T-helper 1 cell treated with Interleukin-12 subunit alpha and Interleukin-12 subunit beta and Interleukin-4 antibody, amounts not matched to agents 30 μg/mL and 1 μg/mL, for 36 hours (primary cell): ENCODE measurements at regions not wholly inside any gene's neighbourhood (a gene's known extent, or its start where the extent isn't known, plus 50 kb on each side); places are given as distances from the start of the nearest gene placed in this dataset.

Source experiments
- H3K27ac Mint-ChIP-seq: one replicate; pipeline ENCODE4 v1.8.0; 2021; ENCODE audit warnings: mild to moderate bottlenecking, mixed read lengths
- H3K27me3 Mint-ChIP-seq: one replicate; pipeline ENCODE4 v1.8.0; 2021; ENCODE audit warnings: low read depth, mixed read lengths
- H3K36me3 Mint-ChIP-seq: one replicate; pipeline ENCODE4 v1.8.0; 2021; ENCODE audit warnings: low read depth, mixed read lengths
- H3K4me1 Mint-ChIP-seq: one replicate; pipeline ENCODE4 v1.8.0; 2021; ENCODE audit warnings: low read depth, mixed read lengths
- H3K4me3 Mint-ChIP-seq: one replicate; pipeline ENCODE4 v1.8.0; 2021; ENCODE audit warnings: mild to moderate bottlenecking, moderate library complexity, mixed read lengths
- H3K9me3 Mint-ChIP-seq: one replicate; pipeline ENCODE4 v1.8.0; 2021; ENCODE audit warnings: mixed read lengths

- Mint-ChIP-seq H3K27ac (no peak overlapping the region), H3K4me1 (peaks cover 9% of the 10 kb centered on the region), H3K27me3 (peaks cover 24% of the 10 kb centered on the region), H3K36me3 (no peaks in the 10 kb centered on the region), H3K9me3 (no peaks in the 10 kb centered on the region), H3K4me3 (no peak overlapping the region)
Measured at GRCh38 chr10:63866075-63866746, 345.0 kb downstream of the REEP3 start.

GRCh38 chr10:63866747-63867140, 345.5 kb downstream of the REEP3 start:
- Mint-ChIP-seq H3K27me3 (peaks cover 24% of the 10 kb centered on the region), H3K4me1 (peaks cover 9% of the 10 kb centered on the region), H3K36me3 (no peaks in the 10 kb centered on the region), H3K4me3 (no peak overlapping the region), H3K9me3 (no peaks in the 10 kb centered on the region), H3K27ac (no peak overlapping the region)

GRCh38 chr10:63878428-63878827, 357.2 kb downstream of the REEP3 start:
- Mint-ChIP-seq H3K4me3 (no peak overlapping the region), H3K4me1 (no peaks in the 10 kb centered on the region), H3K27me3 (peaks cover 7% of the 10 kb centered on the region), H3K27ac (no peak overlapping the region), H3K36me3 (no peaks in the 10 kb centered on the region), H3K9me3 (no peaks in the 10 kb centered on the region)

GRCh38 chr10:63883861-63884260, 362.7 kb downstream of the REEP3 start:
- H3K9me3 Mint-ChIP-seq, result no peaks in the 10 kb centered on the region
- H3K27ac Mint-ChIP-seq, result no peak overlapping the region
- peaks cover 3% of the 10 kb centered on the region for H3K27me3 Mint-ChIP-seq
- H3K36me3 Mint-ChIP-seq, result no peaks in the 10 kb centered on the region
- no peak overlapping the region for H3K4me3 Mint-ChIP-seq
- H3K4me1 Mint-ChIP-seq, result no peaks in the 10 kb centered on the region

- Mint-ChIP-seq H3K27me3 (peaks cover 3% of the 10 kb centered on the region), H3K4me1 (no peaks in the 10 kb centered on the region), H3K9me3 (no peaks in the 10 kb centered on the region)
Measured at GRCh38 chr10:63884426-63884825, 363.2 kb downstream of the REEP3 start.

GRCh38 chr10:63885156-63885555, 364.0 kb downstream of the REEP3 start:
- Mint-ChIP-seq H3K27ac (no peak overlapping the region), H3K36me3 (no peaks in the 10 kb centered on the region), H3K4me1 (no peaks in the 10 kb centered on the region), H3K9me3 (no peaks in the 10 kb centered on the region), H3K4me3 (no peak overlapping the region), H3K27me3 (peaks cover 3% of the 10 kb centered on the region)

More at GRCh38 chr10:63884426-63884825, 363.2 kb downstream of the REEP3 start:
- no peak overlapping the region for H3K4me3 Mint-ChIP-seq
- H3K27ac Mint-ChIP-seq, result no peak overlapping the region
- no peaks in the 10 kb centered on the region for H3K36me3 Mint-ChIP-seq

GRCh38 chr10:63886281-63887022, 365.3 kb downstream of the REEP3 start:
- Mint-ChIP-seq H3K27me3 (no peaks in the 10 kb centered on the region), H3K27ac (no peak overlapping the region), H3K4me3 (no peak overlapping the region), H3K4me1 (no peaks in the 10 kb centered on the region), H3K9me3 (no peaks in the 10 kb centered on the region), H3K36me3 (no peaks in the 10 kb centered on the region)

GRCh38 chr10:63887023-63887589, 365.9 kb downstream of the REEP3 start:
- no peak overlapping the region for H3K4me3 Mint-ChIP-seq
- H3K4me1 Mint-ChIP-seq, result no peaks in the 10 kb centered on the region
- H3K36me3 Mint-ChIP-seq, result no peaks in the 10 kb centered on the region
- no peaks in the 10 kb centered on the region for H3K9me3 Mint-ChIP-seq
- H3K27ac Mint-ChIP-seq, result no peak overlapping the region
- H3K27me3 Mint-ChIP-seq, result no peaks in the 10 kb centered on the region

GRCh38 chr10:63887600-63888370, 366.6 kb downstream of the REEP3 start:
- Mint-ChIP-seq H3K4me1 (no peaks in the 10 kb centered on the region), H3K27ac (no peak overlapping the region)

GRCh38 chr10:63889803-63890202, 368.6 kb downstream of the REEP3 start:
- H3K9me3 Mint-ChIP-seq, result no peaks in the 10 kb centered on the region
- no peak overlapping the region for H3K27ac Mint-ChIP-seq
- H3K36me3 Mint-ChIP-seq, result no peaks in the 10 kb centered on the region
- H3K27me3 Mint-ChIP-seq, result peaks cover 2% of the 10 kb centered on the region
- no peak overlapping the region for H3K4me3 Mint-ChIP-seq
- H3K4me1 Mint-ChIP-seq, result no peaks in the 10 kb centered on the region

More at GRCh38 chr10:63887600-63888370, 366.6 kb downstream of the REEP3 start:
- no peaks in the 10 kb centered on the region for H3K9me3 Mint-ChIP-seq
- no peak overlapping the region for H3K4me3 Mint-ChIP-seq
- no peaks in the 10 kb centered on the region for H3K27me3 Mint-ChIP-seq
- no peaks in the 10 kb centered on the region for H3K36me3 Mint-ChIP-seq

GRCh38 chr10:63896992-63897391, 375.8 kb downstream of the REEP3 start:
- Mint-ChIP-seq H3K27ac (no peak overlapping the region), H3K27me3 (peaks cover 8% of the 10 kb centered on the region), H3K4me3 (no peak overlapping the region), H3K36me3 (no peaks in the 10 kb centered on the region), H3K9me3 (no peaks in the 10 kb centered on the region), H3K4me1 (no peaks in the 10 kb centered on the region)

GRCh38 chr10:63899673-63900300, 378.6 kb downstream of the REEP3 start:
- Mint-ChIP-seq H3K27ac (no peak overlapping the region), H3K9me3 (no peaks in the 10 kb centered on the region), H3K4me1 (no peaks in the 10 kb centered on the region), H3K4me3 (no peak overlapping the region), H3K27me3 (peaks cover 6% of the 10 kb centered on the region), H3K36me3 (no peaks in the 10 kb centered on the region)

- H3K27me3 Mint-ChIP-seq, result peaks cover 4% of the 10 kb centered on the region
- H3K27ac Mint-ChIP-seq, result no peak overlapping the region
- no peak overlapping the region for H3K4me3 Mint-ChIP-seq
- no peaks in the 10 kb centered on the region for H3K4me1 Mint-ChIP-seq
- no peaks in the 10 kb centered on the region for H3K9me3 Mint-ChIP-seq
- H3K36me3 Mint-ChIP-seq, result no peaks in the 10 kb centered on the region
Measured at GRCh38 chr10:63901228-63901627, 380.0 kb downstream of the REEP3 start.

- Mint-ChIP-seq H3K9me3 (no peaks in the 10 kb centered on the region), H3K27me3 (peaks cover 4% of the 10 kb centered on the region), H3K4me1 (no peaks in the 10 kb centered on the region), H3K36me3 (no peaks in the 10 kb centered on the region), H3K27ac (no peak overlapping the region), H3K4me3 (no peak overlapping the region)
Measured at GRCh38 chr10:63901881-63902280, 380.7 kb downstream of the REEP3 start.
